ENCODE measurements at regions not wholly inside any gene's neighbourhood (a gene's known extent, or its start where the extent isn't known, plus 50 kb on each side); places are given as distances from the start of the nearest gene placed in this dataset.
A peak's percentile ranks its signal among the peaks of the same experiment; 100 is the strongest.

DNA sequence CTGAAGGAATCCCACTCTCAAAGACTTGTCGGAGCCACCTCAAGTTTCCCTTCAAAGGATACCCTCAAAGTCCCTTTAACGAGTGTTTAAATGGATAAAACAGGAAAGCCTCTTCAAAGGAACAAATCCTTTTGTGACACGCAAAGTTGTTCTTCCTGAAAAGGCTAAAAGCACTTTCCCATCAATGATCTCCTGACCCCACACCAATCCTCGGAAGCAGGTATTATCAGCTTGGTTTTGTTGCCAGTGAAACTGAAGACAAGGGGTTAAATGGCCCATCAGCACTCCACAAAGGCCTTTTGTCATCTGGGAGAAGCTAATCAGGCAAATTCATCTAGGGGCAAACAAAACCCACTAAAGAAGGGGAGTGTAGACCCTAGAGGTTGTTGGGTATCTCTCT is 418.0 kb upstream of the ID2 start:
- no peaks in the 10 kb centered on the region for H3K36me3 ChIP-seq
- peaks cover 0 to 16% (median 0%) of the 10 kb centered on the region in 12 donors for H3K4me1 ChIP-seq
- TF ChIP-seq POLR2A (IDR thresholded peaks at IDR 0.05): no peak
- TF ChIP-seq, protein P1, sequence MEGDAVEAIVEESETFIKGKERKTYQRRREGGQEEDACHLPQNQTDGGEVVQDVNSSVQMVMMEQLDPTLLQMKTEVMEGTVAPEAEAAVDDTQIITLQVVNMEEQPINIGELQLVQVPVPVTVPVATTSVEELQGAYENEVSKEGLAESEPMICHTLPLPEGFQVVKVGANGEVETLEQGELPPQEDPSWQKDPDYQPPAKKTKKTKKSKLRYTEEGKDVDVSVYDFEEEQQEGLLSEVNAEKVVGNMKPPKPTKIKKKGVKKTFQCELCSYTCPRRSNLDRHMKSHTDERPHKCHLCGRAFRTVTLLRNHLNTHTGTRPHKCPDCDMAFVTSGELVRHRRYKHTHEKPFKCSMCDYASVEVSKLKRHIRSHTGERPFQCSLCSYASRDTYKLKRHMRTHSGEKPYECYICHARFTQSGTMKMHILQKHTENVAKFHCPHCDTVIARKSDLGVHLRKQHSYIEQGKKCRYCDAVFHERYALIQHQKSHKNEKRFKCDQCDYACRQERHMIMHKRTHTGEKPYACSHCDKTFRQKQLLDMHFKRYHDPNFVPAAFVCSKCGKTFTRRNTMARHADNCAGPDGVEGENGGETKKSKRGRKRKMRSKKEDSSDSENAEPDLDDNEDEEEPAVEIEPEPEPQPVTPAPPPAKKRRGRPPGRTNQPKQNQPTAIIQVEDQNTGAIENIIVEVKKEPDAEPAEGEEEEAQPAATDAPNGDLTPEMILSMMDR (IDR thresholded peaks at IDR 0.05): no peak
- intact Hi-C loops (cut with DNase I): no loop called here
- no peaks in the 10 kb centered on the region for H3K9me3 ChIP-seq
- H3K27me3 ChIP-seq: no peaks in the 10 kb centered on the region
- DNase-seq (no peak), ATAC-seq (no peak)
- H3K27ac ChIP-seq: no peak overlapping the region
- WGBS, 4 donors: 52 to 69% (median 56%) methylated on average over 4 of the region's 4 CpGs
- H3K4me3 ChIP-seq: no peak overlapping the region

DNA sequence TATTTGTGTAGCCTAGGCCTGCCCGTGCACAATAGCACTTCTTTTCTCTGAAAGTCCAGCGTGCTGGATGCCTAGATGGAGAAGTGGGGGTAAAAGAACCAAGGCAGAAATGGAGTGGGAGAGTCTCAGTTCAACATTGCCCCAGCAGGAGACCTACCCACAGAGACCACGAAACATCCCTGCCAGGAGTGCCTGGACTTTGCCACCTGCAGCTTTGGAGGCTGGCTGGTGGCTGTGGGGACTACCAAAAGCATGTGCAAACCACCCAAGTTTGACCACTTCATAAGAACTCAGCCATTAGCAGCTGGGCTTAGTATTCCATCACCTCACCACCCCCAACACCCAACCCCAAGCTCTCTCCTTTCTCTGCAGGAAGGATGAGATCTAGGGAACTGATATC is 416.9 kb upstream of the ID2 start:
- H3K27me3 ChIP-seq: no peaks in the 10 kb centered on the region
- ATAC-seq (no peak), DNase-seq (no peak)
- TF ChIP-seq, protein P1 (IDR thresholded peaks at IDR 0.05): no peak
- TF ChIP-seq POLR2A (IDR thresholded peaks at IDR 0.05): no peak
- H3K27ac ChIP-seq: no peak overlapping the region
- H3K9me3 ChIP-seq: no peaks in the 10 kb centered on the region
- WGBS, 4 donors: 93 to 97% (median 95%) methylated on average over 3 of the region's 3 CpGs
- no peaks in the 10 kb centered on the region for H3K36me3 ChIP-seq
- intact Hi-C loops (cut with DNase I): no loop called here
- H3K4me3 ChIP-seq: no peak overlapping the region
- peaks cover 0 to 20% (median 0%) of the 10 kb centered on the region in 12 donors for H3K4me1 ChIP-seq

DNA sequence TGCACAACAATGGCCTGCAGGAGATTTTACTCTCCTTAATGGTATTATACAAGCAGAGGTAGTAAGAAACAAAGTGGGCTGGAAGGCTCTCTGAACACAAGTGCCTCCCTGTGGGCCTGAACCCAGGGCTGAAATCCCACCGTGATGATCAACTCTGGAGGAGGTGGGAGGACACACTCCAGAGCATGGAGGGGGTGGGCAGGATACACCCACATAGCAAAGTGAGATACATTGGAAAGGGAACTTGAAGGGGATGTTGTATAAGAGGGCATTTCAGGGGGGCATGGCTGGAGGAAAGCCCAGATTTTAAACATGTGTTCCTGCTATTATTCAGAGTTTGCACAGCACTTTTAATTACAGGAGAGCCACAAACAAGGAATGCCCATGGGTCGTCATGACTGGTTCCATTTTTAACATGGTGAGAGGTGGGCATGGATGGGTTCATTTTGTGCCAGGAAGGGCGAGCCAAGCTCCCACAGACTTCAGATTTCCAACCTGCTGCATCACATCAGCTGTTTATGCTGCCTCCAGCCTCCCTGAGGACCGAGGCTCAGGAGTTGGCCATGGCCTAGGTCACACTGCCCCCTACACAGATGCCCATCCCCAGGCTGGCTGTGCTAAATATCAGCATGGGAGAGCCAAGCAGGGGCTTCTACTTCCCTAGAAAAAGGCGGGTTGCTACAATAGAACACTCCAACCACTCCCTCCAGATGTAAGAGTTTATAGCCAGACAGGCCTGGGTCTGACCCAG is 416.2 kb upstream of the ID2 start:
- peaks cover 0 to 20% (median 0%) of the 10 kb centered on the region in 12 donors for H3K4me1 ChIP-seq
- intact Hi-C loops (cut with DNase I): no loop called here
- ATAC-seq: peak in 1 of 4 donors; percentile 36
- 80 to 83% (median 82%) methylated on average over 5 of the region's 5 CpGs for WGBS, 4 donors
- no peak overlapping the region for H3K4me3 ChIP-seq
- TF ChIP-seq POLR2A (IDR thresholded peaks at IDR 0.05): no peak
- TF ChIP-seq, protein P1 (IDR thresholded peaks at IDR 0.05): no peak
- H3K27ac ChIP-seq: no peak overlapping the region
- H3K9me3 ChIP-seq: no peaks in the 10 kb centered on the region
- DNase-seq: no peak
- no peaks in the 10 kb centered on the region for H3K36me3 ChIP-seq
- H3K27me3 ChIP-seq: no peaks in the 10 kb centered on the region

DNA sequence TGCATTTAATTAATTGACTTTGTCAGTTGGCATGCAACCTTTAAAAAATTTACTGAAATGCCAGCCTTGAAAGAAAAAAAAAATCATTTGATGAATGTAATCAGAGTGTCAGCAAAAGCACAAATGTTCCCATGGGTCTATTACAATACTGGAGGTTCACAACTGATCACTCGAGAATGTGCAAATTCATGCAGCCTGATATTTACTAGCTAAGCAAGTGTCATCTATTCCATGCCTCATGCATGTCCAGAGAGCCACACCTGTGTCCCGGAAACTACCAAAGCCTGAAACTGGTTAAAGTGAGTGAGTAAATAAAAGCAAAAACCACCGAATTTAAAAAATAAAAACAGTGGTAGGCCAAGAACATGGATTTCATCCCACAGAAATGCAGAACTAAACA is 415.3 kb upstream of the ID2 start:
- TF ChIP-seq, protein P1 (IDR thresholded peaks at IDR 0.05): no peak
- TF ChIP-seq POLR2A (IDR thresholded peaks at IDR 0.05): no peak
- no peaks in the 10 kb centered on the region for H3K27me3 ChIP-seq
- no peaks in the 10 kb centered on the region for H3K36me3 ChIP-seq
- no peak overlapping the region for H3K27ac ChIP-seq
- DNase-seq: no peak
- WGBS, 4 donors: 83 to 89% (median 88%) methylated on average over 3 of the region's 3 CpGs
- no peak overlapping the region for H3K4me3 ChIP-seq
- ATAC-seq: no peak
- H3K9me3 ChIP-seq: no peaks in the 10 kb centered on the region
- intact Hi-C loops (cut with DNase I): no loop called here
- peaks cover 0 to 20% (median 0%) of the 10 kb centered on the region in 12 donors for H3K4me1 ChIP-seq

Measured in heart left ventricle (tissue), 16 donors.